Tibial nerve (tissue), 4 donors: ENCODE measurements at regions not wholly inside any gene's neighbourhood (a gene's known extent, or its start where the extent isn't known, plus 50 kb on each side); places are given as distances from the start of the nearest gene placed in this dataset.

ENCODE experiments used
- DNase-seq, 2 donors: peaks; one replicate each; pipeline ENCODE4 v3.0.0-alpha.2; 2019; ENCODE audit warnings: low spot score in 2 of 2
- H3K27ac ChIP-seq, 4 donors: fragments of 200-600 bp; sonication (generic) in 3 of 4; one replicate each; pipeline ENCODE4 v1.5.1; 2017 to 2019; ENCODE audit warnings: mild to moderate bottlenecking in 1 of 4
- H3K27me3 ChIP-seq, 2 donors: fragments of 200-600 bp; sonication (generic) in 1 of 2; one replicate each; pipeline versions ENCODE4 v1.5.1 to v1.6.0; 2017 to 2019
- H3K36me3 ChIP-seq, 3 donors: fragments of 200-600 bp; sonication (generic); one replicate each; pipeline ENCODE4 v1.5.1; 2018 to 2019
- H3K4me1 ChIP-seq, 4 donors: fragments of 200-600 bp; sonication (generic) in 3 of 4; one replicate each; pipeline ENCODE4 v1.5.1; 2017 to 2019
- H3K4me3 ChIP-seq, 4 donors: fragments of 200-600 bp; sonication (generic) in 3 of 4; one replicate each; pipeline ENCODE4 v1.5.1; 2017 to 2019; ENCODE audit warnings: mild to moderate bottlenecking in 1 of 4, moderate library complexity in 1 of 4
- H3K9me3 ChIP-seq, 4 donors: fragments of 200-600 bp; sonication (generic) in 3 of 4; one replicate each; pipeline ENCODE4 v1.5.1; 2017 to 2019
- EP300 ChIP-seq, 2 donors: sonication (generic); formaldehyde crosslinking; IDR thresholded peaks; one replicate each; pipeline ENCODE4 v1.6.1; 2017; ENCODE audit warnings: antibody characterized with exemption in 2 of 2, mild to moderate bottlenecking in 1 of 2
- POLR2A ChIP-seq, 2 donors: fragments of 450-650 bp; IDR thresholded peaks; one replicate each; pipeline ENCODE4 v1.6.1; 2017; ENCODE audit warnings: antibody characterized with exemption in 2 of 2, mild to moderate bottlenecking in 2 of 2, moderate library complexity in 2 of 2
- WGBS, 2 donors: methylation state at CpG; one replicate each; pipeline ENCODE4 v1.1.5; 2018; 5-methylcytosine and 5-hydroxymethylcytosine counted together
- TF ChIP-seq, protein P1 (sequence below), 5 experiments: fragments of 200-600 bp in 3 of 5; fragments of 450-650 bp in 2 of 5; sonication (generic) in 3 of 5; IDR thresholded peaks; one replicate each; pipeline ENCODE4 v1.5.1; 2016 to 2019; ENCODE audit warnings: antibody characterized with exemption in 5 of 5, mild to moderate bottlenecking in 3 of 5, moderate library complexity in 2 of 5

DNA sequence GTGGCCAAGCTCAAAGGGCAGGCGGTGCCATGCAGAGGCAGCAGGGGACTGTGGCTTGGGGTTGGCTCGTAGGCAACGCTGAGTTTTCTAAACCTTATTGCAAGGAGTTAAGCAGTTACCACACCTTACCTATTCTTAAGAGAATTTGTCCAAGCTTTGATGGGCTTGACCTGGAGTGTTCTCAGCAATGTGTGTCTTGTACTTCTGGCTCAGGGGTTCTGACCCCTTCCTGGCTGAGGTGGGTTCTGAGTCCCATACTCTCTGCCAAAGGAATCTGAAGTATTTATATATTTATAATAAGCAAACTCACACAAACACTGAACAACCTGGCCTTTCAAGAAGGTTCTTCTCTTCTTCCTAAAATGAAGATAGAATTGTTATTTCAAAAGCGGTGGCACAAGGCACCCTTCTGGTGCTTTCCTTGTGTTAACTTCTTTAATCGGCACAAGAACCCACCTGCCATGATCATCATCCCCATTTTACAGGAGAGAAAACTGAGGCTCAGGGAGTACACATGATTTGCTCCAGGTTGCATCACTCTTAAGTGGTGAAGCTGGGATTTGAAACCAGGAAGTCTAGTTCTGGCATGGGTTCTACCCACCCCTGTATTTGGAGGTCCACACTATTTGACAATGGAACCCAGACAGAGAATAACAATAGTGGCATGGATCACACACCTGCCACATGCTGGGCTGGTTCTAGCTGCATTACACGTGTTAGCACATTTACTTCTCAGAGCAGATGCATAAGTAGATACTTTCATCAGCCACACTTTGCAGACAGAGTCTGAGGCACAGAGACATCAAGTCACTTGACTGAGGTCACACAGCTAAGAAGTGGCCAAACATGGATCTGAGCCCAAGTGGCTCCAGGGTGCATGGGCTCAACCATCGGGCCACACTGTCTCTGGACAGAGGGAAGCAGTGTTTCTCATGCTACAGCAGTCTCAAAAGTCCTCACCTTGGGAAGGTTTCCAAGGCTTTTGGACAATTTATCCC, 224.0 kb downstream of the AACS start:
- 69 to 77% methylated on average over 7 of the region's 7 CpGs for WGBS, 2 donors
- Histone ChIP-seq H3K36me3 (no peaks in the 10 kb centered on the region), H3K4me1 (no peaks in the 10 kb centered on the region), H3K9me3 (peaks cover 0 to 9% (median 0%) of the 10 kb centered on the region in 4 donors), H3K27me3 (no peaks in the 10 kb centered on the region), H3K27ac (no peak overlapping the region), H3K4me3 (no peak overlapping the region)
- DNase-seq, result no peak
- TF ChIP-seq POLR2A (IDR thresholded peaks at IDR 0.05) (no peak), EP300 (IDR thresholded peaks at IDR 0.05) (no peak)
- TF ChIP-seq, protein P1, sequence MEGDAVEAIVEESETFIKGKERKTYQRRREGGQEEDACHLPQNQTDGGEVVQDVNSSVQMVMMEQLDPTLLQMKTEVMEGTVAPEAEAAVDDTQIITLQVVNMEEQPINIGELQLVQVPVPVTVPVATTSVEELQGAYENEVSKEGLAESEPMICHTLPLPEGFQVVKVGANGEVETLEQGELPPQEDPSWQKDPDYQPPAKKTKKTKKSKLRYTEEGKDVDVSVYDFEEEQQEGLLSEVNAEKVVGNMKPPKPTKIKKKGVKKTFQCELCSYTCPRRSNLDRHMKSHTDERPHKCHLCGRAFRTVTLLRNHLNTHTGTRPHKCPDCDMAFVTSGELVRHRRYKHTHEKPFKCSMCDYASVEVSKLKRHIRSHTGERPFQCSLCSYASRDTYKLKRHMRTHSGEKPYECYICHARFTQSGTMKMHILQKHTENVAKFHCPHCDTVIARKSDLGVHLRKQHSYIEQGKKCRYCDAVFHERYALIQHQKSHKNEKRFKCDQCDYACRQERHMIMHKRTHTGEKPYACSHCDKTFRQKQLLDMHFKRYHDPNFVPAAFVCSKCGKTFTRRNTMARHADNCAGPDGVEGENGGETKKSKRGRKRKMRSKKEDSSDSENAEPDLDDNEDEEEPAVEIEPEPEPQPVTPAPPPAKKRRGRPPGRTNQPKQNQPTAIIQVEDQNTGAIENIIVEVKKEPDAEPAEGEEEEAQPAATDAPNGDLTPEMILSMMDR (IDR thresholded peaks at IDR 0.05), result no peak

DNA sequence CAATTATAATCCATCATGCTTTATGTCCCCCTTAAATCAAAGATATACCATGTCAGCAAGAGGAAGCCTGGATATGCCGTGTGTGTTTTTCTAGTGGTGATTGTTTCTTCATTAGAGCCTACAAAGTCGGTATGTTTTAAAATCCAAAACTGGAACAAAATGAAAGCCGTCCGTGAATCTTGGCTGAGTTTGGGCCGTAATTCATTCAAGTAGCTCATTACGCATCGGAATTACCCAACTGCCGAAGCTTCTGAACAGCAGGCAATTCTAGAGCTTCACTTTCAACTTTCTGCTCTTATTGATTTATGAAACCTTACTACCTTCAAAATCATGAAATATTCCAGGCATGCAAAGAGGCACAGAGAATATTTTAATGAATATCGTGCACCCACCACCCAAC, 224.7 kb downstream of the AACS start:
- H3K36me3 ChIP-seq, result no peaks in the 10 kb centered on the region
- 54 to 67% methylated on average over 9 of the region's 9 CpGs for WGBS, 2 donors
- TF ChIP-seq EP300 (IDR thresholded peaks at IDR 0.05), result no peak
- TF ChIP-seq POLR2A (IDR thresholded peaks at IDR 0.05), result no peak
- TF ChIP-seq, protein P1 (IDR thresholded peaks at IDR 0.05), result no peak
- no peak overlapping the region for H3K27ac ChIP-seq
- no peaks in the 10 kb centered on the region for H3K4me1 ChIP-seq
- H3K4me3 ChIP-seq, result no peak overlapping the region
- no peaks in the 10 kb centered on the region for H3K27me3 ChIP-seq
- DNase-seq, result no peak
- peaks cover 0 to 10% (median 0%) of the 10 kb centered on the region in 4 donors for H3K9me3 ChIP-seq

DNA sequence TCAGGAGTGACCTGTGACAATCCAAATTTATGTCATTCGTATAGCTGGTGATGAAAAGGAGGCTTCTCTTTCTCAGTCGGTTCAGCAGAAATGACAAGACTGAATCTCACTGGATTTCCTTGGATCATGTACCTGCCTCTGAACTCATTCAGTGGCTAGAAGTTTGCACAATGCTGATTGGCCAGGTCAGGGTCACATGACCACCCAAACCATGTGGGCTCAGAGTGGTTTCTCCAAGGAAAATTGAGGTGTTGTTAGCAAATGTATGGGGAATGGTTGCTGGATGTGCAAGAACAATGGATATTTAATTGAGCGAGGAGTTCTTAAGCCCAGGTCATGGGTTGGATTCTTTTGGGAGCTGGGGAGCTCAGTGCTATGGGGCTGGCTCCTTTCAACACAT, 227.5 kb downstream of the AACS start:
- DNase-seq, result no peak
- 90 to 92% methylated on average over 3 of the region's 3 CpGs for WGBS, 2 donors

DNA sequence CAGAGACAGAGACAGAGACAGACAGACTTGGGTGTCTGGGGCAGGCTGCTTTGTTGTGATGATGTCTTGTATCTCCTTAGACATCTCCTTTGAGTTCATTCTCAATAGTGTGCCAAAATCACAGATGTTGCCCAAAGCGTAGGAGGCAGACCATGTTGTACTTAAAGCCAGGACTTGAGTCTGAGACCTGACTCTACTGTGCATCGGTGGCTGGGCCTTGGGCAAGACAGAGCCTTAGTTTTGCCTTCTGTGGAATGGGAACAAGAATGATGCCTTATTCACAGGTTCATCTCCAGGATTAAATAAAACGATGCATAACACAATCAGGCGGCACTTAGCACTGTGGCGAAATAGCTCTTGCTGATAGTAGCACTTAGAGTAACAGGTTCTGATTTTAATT, 230.3 kb downstream of the AACS start:
- WGBS, 2 donors, result 91 to 92% methylated on average over 5 of the region's 5 CpGs
- no peak overlapping the region for H3K4me3 ChIP-seq
- no peak for DNase-seq
- H3K9me3 ChIP-seq, result peaks cover 0 to 10% (median 0%) of the 10 kb centered on the region in 4 donors
- no peaks in the 10 kb centered on the region for H3K4me1 ChIP-seq
- H3K36me3 ChIP-seq, result no peaks in the 10 kb centered on the region
- H3K27me3 ChIP-seq, result no peaks in the 10 kb centered on the region
- TF ChIP-seq POLR2A (IDR thresholded peaks at IDR 0.05) (no peak), EP300 (IDR thresholded peaks at IDR 0.05) (no peak)
- TF ChIP-seq, protein P1 (IDR thresholded peaks at IDR 0.05), result no peak
- no peak overlapping the region for H3K27ac ChIP-seq

More for the DNA sequence above, 227.5 kb downstream of the AACS start:
- H3K36me3 ChIP-seq, result no peaks in the 10 kb centered on the region
- no peaks in the 10 kb centered on the region for H3K27me3 ChIP-seq
- no peak for TF ChIP-seq POLR2A (IDR thresholded peaks at IDR 0.05)
- TF ChIP-seq, protein P1 (IDR thresholded peaks at IDR 0.05), result no peak
- no peak for TF ChIP-seq EP300 (IDR thresholded peaks at IDR 0.05)
- H3K27ac ChIP-seq, result no peak overlapping the region
- peaks cover 0 to 10% (median 0%) of the 10 kb centered on the region in 4 donors for H3K9me3 ChIP-seq
- H3K4me1 ChIP-seq, result no peaks in the 10 kb centered on the region
- H3K4me3 ChIP-seq, result no peak overlapping the region

DNA sequence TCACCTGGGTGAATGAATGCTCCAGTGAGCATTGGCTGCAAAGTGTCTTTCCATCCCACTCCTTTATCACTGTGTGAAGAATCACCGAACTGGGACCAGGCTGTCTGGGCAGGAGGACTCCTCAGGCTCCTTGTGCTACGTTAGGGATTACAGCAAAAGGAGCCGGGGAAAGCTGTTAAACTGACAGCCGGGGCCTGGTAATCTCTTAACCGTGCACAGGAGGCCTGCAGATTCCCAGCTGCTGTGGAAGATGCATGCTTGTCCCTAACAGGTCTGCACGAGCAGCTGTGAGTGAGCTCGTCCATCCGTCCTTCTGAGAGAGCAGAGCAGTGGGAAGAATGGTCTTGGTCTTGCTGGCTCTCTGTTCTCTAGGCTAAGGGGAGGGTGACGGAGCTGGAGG, 231.5 kb downstream of the AACS start:
- DNase-seq, result no peak
- H3K4me3 ChIP-seq, result no peak overlapping the region
- H3K27ac ChIP-seq, result no peak overlapping the region
- H3K27me3 ChIP-seq, result no peaks in the 10 kb centered on the region
- peaks cover 0 to 10% (median 0%) of the 10 kb centered on the region in 4 donors for H3K9me3 ChIP-seq
- TF ChIP-seq POLR2A (IDR thresholded peaks at IDR 0.05) (no peak), EP300 (IDR thresholded peaks at IDR 0.05) (no peak)
- TF ChIP-seq, protein P1 (IDR thresholded peaks at IDR 0.05), result no peak
- no peaks in the 10 kb centered on the region for H3K4me1 ChIP-seq
- WGBS, 2 donors, result 59 to 62% methylated on average over 9 of the region's 9 CpGs
- H3K36me3 ChIP-seq, result no peaks in the 10 kb centered on the region
